ENCODE measurements at regions not wholly inside any gene's neighbourhood (a gene's known extent, or its start where the extent isn't known, plus 50 kb on each side); places are given as distances from the start of the nearest gene placed in this dataset.

GRCh38 chr1:218217040-218217439, 68.1 kb upstream of the RRP15 start:
- no peaks in the 10 kb centered on the region for H3K9me3 Mint-ChIP-seq
- no peaks in the 10 kb centered on the region for H3K36me3 Mint-ChIP-seq (ENCODE audit: low read depth)
- no peak for DNase-seq
- H3K27me3 Mint-ChIP-seq (ENCODE audit: low read depth, poor library complexity): peaks cover 9% of the 10 kb centered on the region
- no peak overlapping the region for H3K27ac Mint-ChIP-seq
- TF ChIP-seq, protein P1, sequence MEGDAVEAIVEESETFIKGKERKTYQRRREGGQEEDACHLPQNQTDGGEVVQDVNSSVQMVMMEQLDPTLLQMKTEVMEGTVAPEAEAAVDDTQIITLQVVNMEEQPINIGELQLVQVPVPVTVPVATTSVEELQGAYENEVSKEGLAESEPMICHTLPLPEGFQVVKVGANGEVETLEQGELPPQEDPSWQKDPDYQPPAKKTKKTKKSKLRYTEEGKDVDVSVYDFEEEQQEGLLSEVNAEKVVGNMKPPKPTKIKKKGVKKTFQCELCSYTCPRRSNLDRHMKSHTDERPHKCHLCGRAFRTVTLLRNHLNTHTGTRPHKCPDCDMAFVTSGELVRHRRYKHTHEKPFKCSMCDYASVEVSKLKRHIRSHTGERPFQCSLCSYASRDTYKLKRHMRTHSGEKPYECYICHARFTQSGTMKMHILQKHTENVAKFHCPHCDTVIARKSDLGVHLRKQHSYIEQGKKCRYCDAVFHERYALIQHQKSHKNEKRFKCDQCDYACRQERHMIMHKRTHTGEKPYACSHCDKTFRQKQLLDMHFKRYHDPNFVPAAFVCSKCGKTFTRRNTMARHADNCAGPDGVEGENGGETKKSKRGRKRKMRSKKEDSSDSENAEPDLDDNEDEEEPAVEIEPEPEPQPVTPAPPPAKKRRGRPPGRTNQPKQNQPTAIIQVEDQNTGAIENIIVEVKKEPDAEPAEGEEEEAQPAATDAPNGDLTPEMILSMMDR (IDR thresholded peaks at IDR 0.05): no peak
- H3K4me3 Mint-ChIP-seq: no peak overlapping the region
- no peaks in the 10 kb centered on the region for H3K4me1 Mint-ChIP-seq

- Mint-ChIP-seq H3K27me3 (ENCODE audit: low read depth, poor library complexity) (peaks cover 8% of the 10 kb centered on the region), H3K9me3 (no peaks in the 10 kb centered on the region), H3K4me1 (no peaks in the 10 kb centered on the region), H3K36me3 (ENCODE audit: low read depth) (no peaks in the 10 kb centered on the region), H3K4me3 (no peak overlapping the region), H3K27ac (no peak overlapping the region)
- TF ChIP-seq, protein P1 (IDR thresholded peaks at IDR 0.05): no peak
- no peak for DNase-seq
Measured at GRCh38 chr1:218219460-218219859, 65.6 kb upstream of the RRP15 start.

DNA sequence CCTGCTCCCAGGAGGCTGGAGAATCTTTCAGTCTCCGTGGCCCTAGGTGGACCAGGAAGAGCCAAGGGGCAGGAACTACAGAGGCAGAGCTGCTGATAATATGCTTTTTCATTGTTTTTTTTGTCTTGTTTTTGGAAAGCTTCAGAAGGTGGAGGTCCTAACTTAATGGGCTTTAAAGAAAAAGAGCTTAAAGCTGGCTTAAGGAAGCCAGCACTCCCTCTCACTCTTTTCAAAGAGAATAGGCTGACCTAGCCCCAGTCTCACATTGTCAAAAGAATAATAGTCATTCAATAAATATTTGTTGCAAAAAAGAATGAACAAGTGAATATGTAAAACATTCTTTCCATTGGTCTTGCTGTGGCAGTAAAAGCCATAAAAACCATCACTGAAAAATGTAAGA, 61.0 kb upstream of the RRP15 start:
- peaks cover 12% of the 10 kb centered on the region for H3K27me3 Mint-ChIP-seq (ENCODE audit: low read depth, poor library complexity)
- no peak for DNase-seq
- no peaks in the 10 kb centered on the region for H3K9me3 Mint-ChIP-seq
- no peaks in the 10 kb centered on the region for H3K36me3 Mint-ChIP-seq (ENCODE audit: low read depth)
- TF ChIP-seq, protein P1 (IDR thresholded peaks at IDR 0.05): no peak
- no peak overlapping the region for H3K27ac Mint-ChIP-seq
- H3K4me1 Mint-ChIP-seq: no peaks in the 10 kb centered on the region
- no peak overlapping the region for H3K4me3 Mint-ChIP-seq

DNA sequence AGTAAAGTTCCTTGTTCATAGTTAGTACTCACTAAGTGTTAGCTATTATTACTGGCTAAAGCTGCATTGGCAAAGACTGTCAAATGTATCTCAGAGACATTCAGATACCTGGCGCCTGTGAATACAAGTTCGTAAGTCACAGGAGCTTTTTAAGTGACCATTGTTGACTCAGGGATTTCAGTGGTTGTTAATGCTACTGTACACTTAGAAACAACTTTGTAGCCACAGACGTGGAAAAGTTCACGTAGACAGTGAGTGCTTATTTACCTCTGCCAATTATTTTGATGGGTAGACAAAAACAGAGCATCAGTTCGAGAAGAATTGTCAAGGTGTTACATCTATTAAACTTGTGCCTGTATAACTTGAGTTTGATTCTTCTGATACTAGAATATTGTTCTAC, 59.1 kb upstream of the RRP15 start:
- H3K27ac Mint-ChIP-seq: no peak overlapping the region
- H3K4me1 Mint-ChIP-seq: no peaks in the 10 kb centered on the region
- DNase-seq: no peak
- H3K4me3 Mint-ChIP-seq: no peak overlapping the region
- H3K27me3 Mint-ChIP-seq (ENCODE audit: low read depth, poor library complexity): peaks cover 12% of the 10 kb centered on the region
- H3K9me3 Mint-ChIP-seq: no peaks in the 10 kb centered on the region
- H3K36me3 Mint-ChIP-seq (ENCODE audit: low read depth): no peaks in the 10 kb centered on the region
- TF ChIP-seq, protein P1 (IDR thresholded peaks at IDR 0.05): no peak

Measured in nephron progenitor cell (in vitro differentiated cells).